RWPE1 (cell line): ENCODE measurements at regions not wholly inside any gene's neighbourhood (a gene's known extent, or its start where the extent isn't known, plus 50 kb on each side); places are given as distances from the start of the nearest gene placed in this dataset.

Experiments
- CTCF ChIA-PET: fragments of 350-600 bp; sonication (Branson Sonifier 250); formaldehyde crosslinking; extraction: SDS; loops from one replicate; lab custom pipeline; 2021; lab: Yijun Ruan, JAX
- POLR2A ChIA-PET: fragments of 400-600 bp; formaldehyde crosslinking; extraction: SDS; loops from one replicate; lab custom pipeline; 2020; ENCODE audit warnings: antibody characterized with exemption; ENCODE audit not compliant: low non-redundant PET; lab: Yijun Ruan, JAX
- DNase-seq: peaks from one replicate; pipeline ENCODE4 v3.0.0; 2012; ENCODE audit warnings: low spot score
- H3K27ac ChIP-seq: fragments of 450-650 bp; 2 replicates; pipeline ENCODE4 v1.5.1; 2017
- CTCF ChIP-seq: fragments of 450-650 bp; conservative IDR thresholded peaks from 2 replicates; pipeline ENCODE4 v1.5.1; 2017; ENCODE audit warnings: low read depth, mild to moderate bottlenecking

GRCh38 chr2:133849341-133849740 is 281.1 kb upstream of the NCKAP5 start:
- ChIA-PET POLR2A (no interaction called here), CTCF (interaction anchor here (0.5 to 0.6 kb wide), 2 partner anchors 216 to 367 kb away, joined by 3 to 4 read pairs; no protein-coding TSS in a partner anchor)
- TF ChIP-seq CTCF: no peak
- H3K27ac ChIP-seq: no peak overlapping the region
- peak; percentile 23 for DNase-seq

DNA sequence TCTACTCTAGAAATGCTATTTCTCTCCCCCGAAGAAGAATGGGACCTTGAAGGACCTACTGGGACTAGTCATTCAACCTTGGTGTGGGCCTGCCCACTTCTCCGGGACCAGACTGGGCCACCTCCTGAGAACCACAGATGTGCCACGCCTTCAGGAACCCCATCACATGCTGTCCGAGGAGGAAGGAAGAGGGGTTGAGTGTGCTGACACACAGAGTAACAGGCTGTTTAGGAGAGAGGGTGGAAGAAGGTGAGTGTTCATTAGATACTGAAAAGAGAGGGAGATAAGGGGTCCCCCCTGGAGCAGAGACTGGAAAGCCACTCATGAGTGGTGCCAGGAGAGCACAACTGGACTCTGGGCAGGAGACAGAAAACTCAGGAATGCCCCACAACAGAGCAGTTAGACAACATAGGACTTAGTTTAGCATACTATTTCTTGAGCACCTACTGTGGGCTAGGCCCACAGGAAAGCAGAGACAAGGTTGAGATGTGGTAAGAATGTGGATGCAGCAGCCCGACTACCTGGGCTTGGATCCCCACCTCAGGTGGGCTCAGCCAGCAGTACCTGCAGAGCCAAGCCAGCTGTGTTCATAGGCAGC is 286.4 kb upstream of the NCKAP5 start:
- TF ChIP-seq CTCF: no peak
- POLR2A ChIA-PET: no interaction called here
- no peak overlapping the region for H3K27ac ChIP-seq
- CTCF ChIA-PET: interaction anchor here (0.6 kb wide), 1 partner anchor 1441 kb away, joined by 3 read pairs; no protein-coding TSS in a partner anchor
- DNase-seq: no peak

GRCh38 chr2:133855526-133855925 is 287.3 kb upstream of the NCKAP5 start:
- ChIA-PET CTCF (no interaction called here), POLR2A (no interaction called here)
- TF ChIP-seq CTCF: no peak
- no peak for DNase-seq
- no peak overlapping the region for H3K27ac ChIP-seq

DNA sequence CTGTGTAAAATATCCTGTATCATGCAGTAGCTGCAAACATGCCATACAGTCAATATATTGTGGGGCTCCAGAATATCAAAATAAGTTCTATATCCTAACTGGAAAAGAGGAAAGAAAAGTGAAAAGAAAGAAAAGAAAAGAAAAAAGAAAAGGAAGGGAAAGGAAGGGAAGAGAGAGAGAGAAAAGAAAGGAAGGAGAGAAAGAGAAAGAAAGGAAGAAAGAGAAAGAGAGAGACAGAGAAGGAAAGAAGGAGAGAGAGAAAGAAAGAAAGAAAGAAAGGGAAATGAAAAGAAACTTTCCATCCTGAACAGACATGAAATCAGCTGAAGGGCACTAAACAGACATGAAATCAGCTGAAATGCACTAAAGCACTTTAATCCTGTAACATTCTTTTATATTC is 288.4 kb upstream of the NCKAP5 start:
- no peak for TF ChIP-seq CTCF

GRCh38 chr2:133859578-133859977 is 291.3 kb upstream of the NCKAP5 start:
- POLR2A ChIA-PET: no interaction called here

More for the DNA sequence above, 288.4 kb upstream of the NCKAP5 start:
- CTCF ChIA-PET: no interaction called here
- no peak for DNase-seq
- POLR2A ChIA-PET: no interaction called here
- no peak overlapping the region for H3K27ac ChIP-seq

GRCh38 chr2:133862400-133862977 is 294.2 kb upstream of the NCKAP5 start:
- DNase-seq: no peak
- no peak for TF ChIP-seq CTCF
- ChIA-PET POLR2A (no interaction called here), CTCF (interaction anchor here (0.5 kb wide), 1 partner anchor 638 kb away, joined by 3 read pairs; no protein-coding TSS in a partner anchor)
- no peak overlapping the region for H3K27ac ChIP-seq

More at GRCh38 chr2:133859578-133859977, 291.3 kb upstream of the NCKAP5 start:
- CTCF ChIA-PET: interaction anchor here (0.5 kb wide), 1 partner anchor 251 kb away, joined by 3 read pairs; no protein-coding TSS in a partner anchor
- no peak for TF ChIP-seq CTCF
- no peak overlapping the region for H3K27ac ChIP-seq
- no peak for DNase-seq
